KBM-7 (cell line): ENCODE measurements at regions not wholly inside any gene's neighbourhood (a gene's known extent, or its start where the extent isn't known, plus 50 kb on each side); places are given as distances from the start of the nearest gene placed in this dataset.
A peak's percentile ranks its signal among the peaks of the same experiment; 100 is the strongest.

Experiments
- DNase-seq: peaks from one replicate; pipeline ENCODE4 v3.0.0-alpha.2; 2015
- in situ Hi-C: fragments of 300-500 bp; cut with MboI; formaldehyde crosslinking; loops from 2 replicates; pipeline ENCODE4 v1.14.3; 2020; ENCODE audit warnings: low sequenced_read_pairs, low pct_unique_long_range_greater_than_20kb, mixed read lengths

- in situ Hi-C loops: no loop called here
- DNase-seq: no peak
Observed at GRCh38 chr5:114702731-114703130, 340.9 kb downstream of the KCNN2 start.

GRCh38 chr5:114702136-114702535, 340.3 kb downstream of the KCNN2 start:
- no peak for DNase-seq
- in situ Hi-C loops: no loop called here

GRCh38 chr5:114700823-114701222, 339.0 kb downstream of the KCNN2 start:
- no peak for DNase-seq
- in situ Hi-C loops: no loop called here

- DNase-seq: no peak
- in situ Hi-C loops: no loop called here
Observed at GRCh38 chr5:114695292-114695904, 333.5 kb downstream of the KCNN2 start.

GRCh38 chr5:114686356-114686755, 324.5 kb downstream of the KCNN2 start:
- no peak for DNase-seq
- in situ Hi-C loops: no loop called here

- in situ Hi-C loops: no loop called here
- DNase-seq: no peak
Observed at GRCh38 chr5:114678778-114679177, 316.9 kb downstream of the KCNN2 start.

- DNase-seq: no peak
- in situ Hi-C loops: no loop called here
Observed at GRCh38 chr5:114665551-114665950, 303.7 kb downstream of the KCNN2 start.

- in situ Hi-C loops: no loop called here
Observed at GRCh38 chr5:114660791-114661190, 298.9 kb downstream of the KCNN2 start.

GRCh38 chr5:114658194-114658593, 296.3 kb downstream of the KCNN2 start:
- no peak for DNase-seq

More at GRCh38 chr5:114660791-114661190, 298.9 kb downstream of the KCNN2 start:
- DNase-seq: no peak

GRCh38 chr5:114657342-114658130, 295.7 kb downstream of the KCNN2 start:
- in situ Hi-C loops: no loop called here
- no peak for DNase-seq

More at GRCh38 chr5:114658194-114658593, 296.3 kb downstream of the KCNN2 start:
- in situ Hi-C loops: no loop called here

- in situ Hi-C loops: no loop called here
- no peak for DNase-seq
Observed at GRCh38 chr5:114649878-114650277, 288.0 kb downstream of the KCNN2 start.

- DNase-seq: no peak
- in situ Hi-C loops: no loop called here
Observed at GRCh38 chr5:114648940-114649339, 287.1 kb downstream of the KCNN2 start.

GRCh38 chr5:114644576-114644975, 282.7 kb downstream of the KCNN2 start:
- DNase-seq: no peak
- in situ Hi-C loops: no loop called here

GRCh38 chr5:114636271-114636670, 274.4 kb downstream of the KCNN2 start:
- in situ Hi-C loops: no loop called here
- peak; percentile 19 for DNase-seq

GRCh38 chr5:114634967-114635901, 273.4 kb downstream of the KCNN2 start:
- DNase-seq: no peak
- in situ Hi-C loops: no loop called here

- no peak for DNase-seq
- in situ Hi-C loops: no loop called here
Observed at GRCh38 chr5:114634517-114634916, 272.6 kb downstream of the KCNN2 start.

- in situ Hi-C loops: no loop called here
- no peak for DNase-seq
Observed at GRCh38 chr5:114612406-114612805, 250.5 kb downstream of the KCNN2 start.

GRCh38 chr5:114581136-114581535, 219.3 kb downstream of the KCNN2 start:
- no peak for DNase-seq
- in situ Hi-C loops: no loop called here

- no peak for DNase-seq
- in situ Hi-C loops: no loop called here
Observed at GRCh38 chr5:114565871-114566270, 204.0 kb downstream of the KCNN2 start.

- in situ Hi-C loops: no loop called here
- DNase-seq: no peak
Observed at GRCh38 chr5:114565139-114565538, 203.3 kb downstream of the KCNN2 start.
